SK-N-SH (cell line): ENCODE measurements at regions not wholly inside any gene's neighbourhood (a gene's known extent, or its start where the extent isn't known, plus 50 kb on each side); places are given as distances from the start of the nearest gene placed in this dataset.

Experiments used
- CTCF ChIP-seq: fragments of 200-600 bp; sonication (generic); IDR thresholded peaks from 2 replicates; pipeline ENCODE4 v1.6.1; 2017; ENCODE audit warnings: antibody characterized with exemption, mild to moderate bottlenecking, moderate library complexity
- EZH2phosphoT487 ChIP-seq: fragments of 200-600 bp; sonication (generic); IDR thresholded peaks from 2 replicates; pipeline ENCODE4 v1.6.1; 2017; ENCODE audit warnings: low read depth, mixed run types, mild to moderate bottlenecking, antibody characterized with exemption, moderate library complexity, borderline replicate concordance
- FOXJ3 ChIP-seq: sonication (generic); formaldehyde crosslinking; IDR thresholded peaks from 2 replicates; pipeline ENCODE4 v1.5.1; 2020; ENCODE audit warnings: mild to moderate bottlenecking, missing genetic modification reagents
- JUND ChIP-seq: IDR thresholded peaks from 2 replicates; pipeline ENCODE4 v1.4.0; 2012
- POLR2AphosphoS5 ChIP-seq: IDR thresholded peaks from 2 replicates; pipeline ENCODE4 v1.6.1; 2012; ENCODE audit warnings: low read depth, low read length
- RFX5 ChIP-seq: IDR thresholded peaks from 2 replicates; pipeline ENCODE4 v1.6.1; 2012; ENCODE audit warnings: mild to moderate bottlenecking, improper control_type of control experiment, low read length
- TAF1 ChIP-seq: IDR thresholded peaks from 2 replicates; pipeline ENCODE4 v1.6.1; 2012; ENCODE audit warnings: low read depth, mild to moderate bottlenecking, low read length, moderate library complexity, borderline replicate concordance
- YY1 ChIP-seq: IDR thresholded peaks from 2 replicates; pipeline ENCODE4 v1.4.0; 2012; ENCODE audit warnings: low read depth, mild to moderate bottlenecking

GRCh38 chr1:104825401-104825800, 1075.7 kb downstream of the AMY1C start:
- TF ChIP-seq POLR2AphosphoS5 (no peak), YY1 (no peak), RFX5 (no peak), CTCF (no peak), EZH2phosphoT487 (no peak), TAF1 (no peak), JUND (no peak), FOXJ3 (CRISPR knock-in tag) (no peak)
